ENCODE measurements at regions not wholly inside any gene's neighbourhood (a gene's known extent, or its start where the extent isn't known, plus 50 kb on each side); places are given as distances from the start of the nearest gene placed in this dataset.
"Not testable (repeated sequence)": the region's sequence is repeated elsewhere in the genome, so short reads cannot be mapped to it uniquely, and the experiment has no call there.

GRCh38 chrX:123093792-123094191 is 90.3 kb upstream of the GRIA3 start:
- no peaks in the 10 kb centered on the region for H3K9me3 ChIP-seq
- no peak for DNase-seq
- H3K4me1 ChIP-seq = no peaks in the 10 kb centered on the region
- no peaks in the 10 kb centered on the region for H3K36me3 ChIP-seq
- H3K4me3 ChIP-seq = no peak overlapping the region
- TF ChIP-seq POLR2A (IDR thresholded peaks at IDR 0.05) (no peak), POLR2AphosphoS5 (IDR thresholded peaks at IDR 0.05) (no peak), CTCF (IDR thresholded peaks at IDR 0.05 in 8 of 11, conservative IDR thresholded peaks at IDR 0.05 in 3 of 11) (no peak)
- intact Hi-C loops (cut with DNase I; ENCODE audit: low total_unique reads) = no loop called here
- H3K27me3 ChIP-seq (replicated peaks in 1 of 7) = no peaks in the 10 kb centered on the region
- no peak overlapping the region for H3K27ac ChIP-seq
- 60 to 87% (median 78%) methylated on average over 2 of the region's 2 CpGs for WGBS, 5 donors

DNA sequence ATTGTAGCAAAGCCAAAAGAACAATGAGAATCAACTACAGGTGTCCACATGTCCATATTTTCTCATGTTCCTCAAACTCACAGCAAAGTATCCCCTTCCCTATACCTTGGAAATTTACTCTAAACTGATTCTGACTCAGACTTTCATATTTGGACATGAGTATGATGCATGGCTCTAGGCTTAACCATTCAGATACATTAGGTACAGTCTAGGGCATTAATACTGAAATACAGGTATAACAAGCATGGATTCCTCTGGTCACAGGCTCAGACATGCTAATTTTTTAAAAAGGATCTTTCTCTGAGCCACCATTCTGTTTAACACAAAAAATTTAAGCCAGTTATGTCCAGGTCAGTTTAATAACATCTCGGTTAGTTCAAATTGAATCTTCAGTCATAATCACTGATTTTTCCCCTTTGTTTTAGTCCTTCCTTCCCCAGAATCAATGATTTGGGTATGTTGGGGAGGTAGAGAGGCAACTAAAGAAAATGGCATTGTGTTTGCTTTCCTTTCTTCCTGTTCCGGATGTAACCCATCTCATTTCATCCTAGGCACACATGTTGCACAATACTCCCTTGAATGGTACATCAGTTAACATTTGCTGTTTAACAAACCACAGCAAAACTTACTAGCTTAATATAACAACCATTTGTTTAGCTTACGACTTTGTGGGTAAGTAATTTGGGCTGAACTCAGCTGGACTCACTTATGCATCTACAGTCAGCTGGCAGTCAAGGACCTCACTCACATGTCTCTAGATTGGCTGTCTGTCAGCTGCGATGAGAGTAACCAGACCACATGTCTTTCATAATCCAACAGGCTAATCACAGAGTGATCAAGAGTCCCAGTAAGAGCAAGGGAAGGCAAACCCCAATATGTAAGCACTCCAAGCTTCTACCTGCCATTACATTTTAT is 75.3 kb upstream of the GRIA3 start:
- no peak overlapping the region for H3K4me3 ChIP-seq
- no peaks in the 10 kb centered on the region for H3K27me3 ChIP-seq (replicated peaks in 1 of 7)
- H3K4me1 ChIP-seq = no peaks in the 10 kb centered on the region
- DNase-seq = no peak
- H3K9me3 ChIP-seq = no peaks in the 10 kb centered on the region
- WGBS, 5 donors = 67 to 89% (median 74%) methylated on average over 4 of the region's 4 CpGs
- H3K36me3 ChIP-seq = no peaks in the 10 kb centered on the region
- TF ChIP-seq POLR2AphosphoS5 (IDR thresholded peaks at IDR 0.05) (no peak), POLR2A (IDR thresholded peaks at IDR 0.05) (no peak), CTCF (IDR thresholded peaks at IDR 0.05 in 8 of 11, conservative IDR thresholded peaks at IDR 0.05 in 3 of 11) (no peak)
- intact Hi-C loops (cut with DNase I; ENCODE audit: low total_unique reads) = no loop called here
- H3K27ac ChIP-seq = no peak overlapping the region

DNA sequence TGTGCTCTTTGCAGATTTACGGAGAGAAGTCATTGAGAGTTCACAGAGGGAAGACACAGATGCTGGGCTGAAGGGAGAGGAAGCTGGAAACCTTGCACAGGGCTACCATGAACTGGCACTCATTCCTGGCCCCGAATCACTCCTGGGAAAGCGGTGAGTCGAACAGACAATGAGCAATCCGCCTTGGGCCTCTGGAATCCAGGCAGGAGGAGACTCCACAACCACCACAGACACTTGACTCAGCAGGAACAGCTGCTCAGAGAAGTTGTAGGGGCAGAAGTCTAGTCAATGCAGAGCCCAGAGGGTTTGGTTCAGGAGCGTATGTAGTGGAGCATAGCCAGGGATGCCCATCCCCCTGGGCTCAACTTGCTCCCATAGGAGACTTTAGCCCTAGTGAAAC is 62.8 kb upstream of the GRIA3 start:
- no peak for DNase-seq
- no peak for TF ChIP-seq POLR2A (IDR thresholded peaks at IDR 0.05)
- TF ChIP-seq CTCF (IDR thresholded peaks at IDR 0.05 in 8 of 11, conservative IDR thresholded peaks at IDR 0.05 in 3 of 11) = no peak
- no peak for TF ChIP-seq POLR2AphosphoS5 (IDR thresholded peaks at IDR 0.05)
- 63 to 95% (median 71%) methylated on average over 2 to 6 of the region's 6 CpGs for WGBS, 5 donors
- Histone ChIP-seq H3K36me3 (no peaks in the 10 kb centered on the region), H3K4me1 (no peaks in the 10 kb centered on the region), H3K4me3 (no peak overlapping the region), H3K27ac (no peak overlapping the region), H3K9me3 (peaks cover 0 to 3% (median 0%) of the 10 kb centered on the region in 8 donors), H3K27me3 (replicated peaks in 1 of 7) (no peaks in the 10 kb centered on the region)
- intact Hi-C loops (cut with DNase I; ENCODE audit: low total_unique reads) = no loop called here

- H3K4me3 ChIP-seq; H3K36me3 ChIP-seq; H3K4me1 ChIP-seq; H3K27ac ChIP-seq; H3K9me3 ChIP-seq; intact Hi-C loops (cut with DNase I; ENCODE audit: low total_unique reads); H3K27me3 ChIP-seq (replicated peaks in 1 of 7); DNase-seq: not testable (repeated sequence)
- WGBS, 5 donors = 42 to 67% (median 55%) methylated on average over 2 to 3 of the region's 3 CpGs; no CpG with 5 or more reads in 1 of the 5 donors
Observed at GRCh38 chrX:123129805-123130204, 54.3 kb upstream of the GRIA3 start.

Small RNA genes lying in the stretch of these regions (microRNA-seq; reads per million reads assigned to microRNA genes)
- 0 reads per million in 3 donors for gene MIR3672

Small RNA genes lying in the stretch of these regions (small RNA-seq; reads per million reads assigned to genes)
- gene MIR3672 = 0 reads per million in 4 donors
- gene RF00012 = 0 reads per million in 4 donors

Measured in spleen (tissue), 11 donors.